D721Med (cell line): ENCODE measurements at regions not wholly inside any gene's neighbourhood (a gene's known extent, or its start where the extent isn't known, plus 50 kb on each side); places are given as distances from the start of the nearest gene placed in this dataset.

ENCODE experiments used
- DNase-seq: peaks from one replicate; pipeline ENCODE4 v3.0.0; 2011; ENCODE audit warnings: low spot score; ENCODE audit not compliant: insufficient read length
- FAIRE-seq: peaks from 2 replicates; lab custom pipeline; 2011; peaks lifted over from hg19 to GRCh38; lab: Jason Lieb, UNC
- CTCF ChIP-seq: IDR thresholded peaks from 2 replicates; pipeline ENCODE4 v1.5.1; 2012; ENCODE audit warnings: mild to moderate bottlenecking, control low read depth; ENCODE audit not compliant: insufficient read depth; ENCODE audit errors: missing control alignments

GRCh38 chr3:99344216-99344615 is 294.2 kb upstream of the COL8A1 start:
- FAIRE-seq (no peak), DNase-seq (no peak)
- no peak for TF ChIP-seq CTCF

GRCh38 chr3:99342383-99342782 is 296.0 kb upstream of the COL8A1 start:
- TF ChIP-seq CTCF: no peak
- DNase-seq: no peak
- no peak for FAIRE-seq

GRCh38 chr3:99339222-99339621 is 299.2 kb upstream of the COL8A1 start:
- FAIRE-seq: no peak
- TF ChIP-seq CTCF: no peak
- no peak for DNase-seq

GRCh38 chr3:99332718-99333117 is 305.7 kb upstream of the COL8A1 start:
- no peak for TF ChIP-seq CTCF
- no peak for DNase-seq
- no peak for FAIRE-seq

- TF ChIP-seq CTCF: no peak
- FAIRE-seq (no peak), DNase-seq (no peak)
Observed at GRCh38 chr3:99332276-99332675, 306.1 kb upstream of the COL8A1 start.

GRCh38 chr3:99330924-99331532 is 307.4 kb upstream of the COL8A1 start:
- FAIRE-seq: no peak
- DNase-seq: no peak
- TF ChIP-seq CTCF: no peak

- TF ChIP-seq CTCF: no peak
- DNase-seq: no peak
Observed at GRCh38 chr3:99330281-99330680, 308.1 kb upstream of the COL8A1 start.

More at GRCh38 chr3:99330281-99330680, 308.1 kb upstream of the COL8A1 start:
- no peak for FAIRE-seq
